HG02588 (cell line): ENCODE measurements at regions not wholly inside any gene's neighbourhood (a gene's known extent, or its start where the extent isn't known, plus 50 kb on each side); places are given as distances from the start of the nearest gene placed in this dataset.
"Not testable (repeated sequence)": the region's sequence is repeated elsewhere in the genome, so short reads cannot be mapped to it uniquely, and the experiment has no call there.

Experiments
- ATAC-seq: cut with Tn5 transposase; IDR thresholded peaks from one replicate; pipeline ENCODE4 v1.9.1; 2021; ENCODE audit warnings: mild to moderate bottlenecking, moderate library complexity; ENCODE audit not compliant: unreplicated experiment

GRCh38 chr2:105540642-105541041 lies 141.8 kb upstream of the FHL2 start:
- no peak for ATAC-seq

GRCh38 chr2:105539331-105539730 lies 140.5 kb upstream of the FHL2 start:
- ATAC-seq, result no peak

- no peak for ATAC-seq
Measured at GRCh38 chr2:105538840-105539239, 140.0 kb upstream of the FHL2 start.

GRCh38 chr2:105537920-105538319 lies 139.1 kb upstream of the FHL2 start:
- no peak for ATAC-seq

GRCh38 chr2:105537466-105537865 lies 138.6 kb upstream of the FHL2 start:
- ATAC-seq, result no peak

GRCh38 chr2:105536175-105536574 lies 137.3 kb upstream of the FHL2 start:
- no peak for ATAC-seq

GRCh38 chr2:105529258-105529657 lies 130.4 kb upstream of the FHL2 start:
- not testable (repeated sequence) for ATAC-seq

- no peak for ATAC-seq
Measured at GRCh38 chr2:105526000-105526925, 127.4 kb upstream of the FHL2 start.

- ATAC-seq, result no peak
Measured at GRCh38 chr2:105525201-105525600, 126.3 kb upstream of the FHL2 start.

GRCh38 chr2:105522645-105523044 lies 123.8 kb upstream of the FHL2 start:
- no peak for ATAC-seq

GRCh38 chr2:105521616-105522015 lies 122.8 kb upstream of the FHL2 start:
- ATAC-seq, result no peak

- no peak for ATAC-seq
Measured at GRCh38 chr2:105521176-105521575, 122.3 kb upstream of the FHL2 start.

- no peak for ATAC-seq
Measured at GRCh38 chr2:105519516-105519915, 120.7 kb upstream of the FHL2 start.

- no peak for ATAC-seq
Measured at GRCh38 chr2:105518897-105519296, 120.0 kb upstream of the FHL2 start.

- ATAC-seq, result no peak
Measured at GRCh38 chr2:105517814-105518705, 119.2 kb upstream of the FHL2 start.

GRCh38 chr2:105515581-105516415 lies 116.9 kb upstream of the FHL2 start:
- ATAC-seq, result no peak

GRCh38 chr2:105514576-105514975 lies 115.7 kb upstream of the FHL2 start:
- ATAC-seq, result no peak

- ATAC-seq, result no peak
Measured at GRCh38 chr2:105510761-105511528, 112.1 kb upstream of the FHL2 start.

GRCh38 chr2:105509269-105510086 lies 110.6 kb upstream of the FHL2 start:
- ATAC-seq, result no peak
